Panc1 (cell line): ENCODE measurements at regions not wholly inside any gene's neighbourhood (a gene's known extent, or its start where the extent isn't known, plus 50 kb on each side); places are given as distances from the start of the nearest gene placed in this dataset.

ENCODE experiments used
- ATAC-seq: fragments of 200-7000 bp; cut with Tn5 transposase; 2 replicates; pipeline ENCODE4 v1.9.1; 2020; ENCODE audit warnings: mild to moderate bottlenecking, moderate library complexity
- BruUV-seq: library from RNA; stranded (reverse); fragments of 400-500 nt; replicated peaks from 2 replicates; lab custom pipeline; 2021; lab: Mats Ljungman, UMichigan
- CTCF ChIA-PET: fragments of 300-600 bp; sonication (Branson Sonifier 250); formaldehyde crosslinking; loops from one replicate; lab custom pipeline; 2022; ENCODE audit warnings: antibody characterized with exemption; lab: Charles Lee
- POLR2A ChIA-PET: fragments of 300-600 bp; sonication (Branson Sonifier 250); formaldehyde crosslinking; loops from one replicate; lab custom pipeline; 2022; ENCODE audit warnings: antibody characterized with exemption; lab: Charles Lee
- DNase-seq: peaks from one replicate; pipeline ENCODE4 v3.0.0-alpha.2; 2010; ENCODE audit warnings: low read depth, low spot score
- H3K27ac ChIP-seq: 2 replicates; pipeline ENCODE4 v1.5.1; 2011; ENCODE audit warnings: mild to moderate bottlenecking, low read length, inconsistent platforms
- H3K27me3 ChIP-seq: fragments of 200-500 bp; sonication (Bioruptor generic); 2 replicates; pipeline ENCODE4 v1.6.0; 2014; ENCODE audit warnings: low read length, inconsistent platforms; ENCODE audit not compliant: control insufficient read depth, insufficient read depth
- H3K36me3 ChIP-seq: fragments of 200-500 bp; sonication (Bioruptor generic); 2 replicates; pipeline ENCODE4 v1.5.1; 2014; ENCODE audit warnings: inconsistent platforms, mild to moderate bottlenecking, low read length, moderate library complexity; ENCODE audit not compliant: control insufficient read depth, insufficient read depth
- H3K4me1 ChIP-seq: 2 replicates; pipeline ENCODE4 v1.5.1; 2011; ENCODE audit warnings: inconsistent platforms, mild to moderate bottlenecking, low read length, moderate library complexity; ENCODE audit not compliant: control insufficient read depth, insufficient read depth
- H3K4me3 ChIP-seq, 2 experiments: 2 replicates each; pipeline ENCODE4 v1.5.1; 2011 to 2012; ENCODE audit warnings: low read depth in 2 of 2, low read length in 2 of 2, mild to moderate bottlenecking in 2 of 2, inconsistent platforms in 1 of 2, moderate library complexity in 1 of 2
- H3K9me3 ChIP-seq: fragments of 200-500 bp; sonication (Bioruptor generic); 2 replicates; pipeline ENCODE4 v1.5.1; 2014; ENCODE audit warnings: low read depth, mild to moderate bottlenecking, inconsistent platforms, low read length, moderate library complexity; ENCODE audit not compliant: control insufficient read depth, insufficient read depth
- POLR2AphosphoS5 ChIP-seq: IDR thresholded peaks from 2 replicates; pipeline ENCODE4 v1.6.1; 2012; ENCODE audit warnings: mild to moderate bottlenecking, low read depth, low read length, moderate library complexity
- SIN3A ChIP-seq: IDR thresholded peaks from 2 replicates; pipeline ENCODE4 v1.6.1; 2012; ENCODE audit warnings: low read depth, mild to moderate bottlenecking, low read length, moderate library complexity, borderline replicate concordance; ENCODE audit not compliant: insufficient read depth
- TCF7L2 ChIP-seq: IDR thresholded peaks from 2 replicates; pipeline ENCODE4 v1.6.1; 2011; ENCODE audit warnings: mild to moderate bottlenecking, low read depth, low read length, inconsistent platforms
- in situ Hi-C: cut with HindIII; loops from 2 replicates; pipeline ENCODE4 v1.10.0; 2016; ENCODE audit warnings: low sequenced_read_pairs, low pct_unique_long_range_greater_than_20kb
- intact Hi-C: fragments of 100-400 bp; cut with micrococcal nuclease; formaldehyde crosslinking; loops from one replicate; pipeline ENCODE4 v1.10.0; 2022; ENCODE audit not compliant: unreplicated experiment
- TF ChIP-seq, protein P1 (sequence below), 2 experiments: IDR thresholded peaks; 2 replicates each; pipeline ENCODE4 v1.6.1; 2011 to 2012; ENCODE audit warnings: low read depth in 2 of 2, control low read depth in 1 of 2, low read length in 1 of 2, mild to moderate bottlenecking in 1 of 2, moderate library complexity in 1 of 2; ENCODE audit not compliant: insufficient read depth in 1 of 2
- TF ChIP-seq, protein P2 (sequence below): fragments of 450-650 bp; IDR thresholded peaks from 2 replicates; pipeline ENCODE4 v1.5.1; 2017; ENCODE audit warnings: mild to moderate bottlenecking

DNA sequence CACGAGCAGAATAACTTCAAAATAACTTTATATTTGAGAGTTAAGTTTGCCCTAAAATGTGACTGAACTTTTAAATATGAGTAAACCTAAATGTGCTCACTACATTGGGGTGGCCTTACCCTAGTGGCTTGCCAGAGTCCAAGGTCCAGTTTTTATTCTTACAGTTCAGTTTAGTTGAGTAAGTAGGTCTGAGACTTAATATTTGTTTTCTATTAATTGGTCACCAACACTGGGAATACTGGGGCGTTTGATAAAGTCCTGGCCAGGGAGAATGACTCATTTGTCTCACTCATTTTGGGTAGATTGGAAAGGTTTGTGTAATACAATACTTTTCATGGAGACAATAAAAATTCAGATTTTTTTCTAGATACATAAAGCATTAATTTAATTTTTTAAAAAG, 127.8 kb upstream of the SPATA13 start:
- DNase-seq (no peak), ATAC-seq (no peak)
- Histone ChIP-seq H3K4me1 (no peaks in the 10 kb centered on the region), H3K27me3 (no peaks in the 10 kb centered on the region), H3K36me3 (no peaks in the 10 kb centered on the region), H3K9me3 (no peaks in the 10 kb centered on the region), H3K27ac (no peak overlapping the region), H3K4me3 (no peak overlapping the region)
- CTCF ChIA-PET: no interaction called here
- POLR2A ChIA-PET: no interaction called here
- TF ChIP-seq, protein P1, sequence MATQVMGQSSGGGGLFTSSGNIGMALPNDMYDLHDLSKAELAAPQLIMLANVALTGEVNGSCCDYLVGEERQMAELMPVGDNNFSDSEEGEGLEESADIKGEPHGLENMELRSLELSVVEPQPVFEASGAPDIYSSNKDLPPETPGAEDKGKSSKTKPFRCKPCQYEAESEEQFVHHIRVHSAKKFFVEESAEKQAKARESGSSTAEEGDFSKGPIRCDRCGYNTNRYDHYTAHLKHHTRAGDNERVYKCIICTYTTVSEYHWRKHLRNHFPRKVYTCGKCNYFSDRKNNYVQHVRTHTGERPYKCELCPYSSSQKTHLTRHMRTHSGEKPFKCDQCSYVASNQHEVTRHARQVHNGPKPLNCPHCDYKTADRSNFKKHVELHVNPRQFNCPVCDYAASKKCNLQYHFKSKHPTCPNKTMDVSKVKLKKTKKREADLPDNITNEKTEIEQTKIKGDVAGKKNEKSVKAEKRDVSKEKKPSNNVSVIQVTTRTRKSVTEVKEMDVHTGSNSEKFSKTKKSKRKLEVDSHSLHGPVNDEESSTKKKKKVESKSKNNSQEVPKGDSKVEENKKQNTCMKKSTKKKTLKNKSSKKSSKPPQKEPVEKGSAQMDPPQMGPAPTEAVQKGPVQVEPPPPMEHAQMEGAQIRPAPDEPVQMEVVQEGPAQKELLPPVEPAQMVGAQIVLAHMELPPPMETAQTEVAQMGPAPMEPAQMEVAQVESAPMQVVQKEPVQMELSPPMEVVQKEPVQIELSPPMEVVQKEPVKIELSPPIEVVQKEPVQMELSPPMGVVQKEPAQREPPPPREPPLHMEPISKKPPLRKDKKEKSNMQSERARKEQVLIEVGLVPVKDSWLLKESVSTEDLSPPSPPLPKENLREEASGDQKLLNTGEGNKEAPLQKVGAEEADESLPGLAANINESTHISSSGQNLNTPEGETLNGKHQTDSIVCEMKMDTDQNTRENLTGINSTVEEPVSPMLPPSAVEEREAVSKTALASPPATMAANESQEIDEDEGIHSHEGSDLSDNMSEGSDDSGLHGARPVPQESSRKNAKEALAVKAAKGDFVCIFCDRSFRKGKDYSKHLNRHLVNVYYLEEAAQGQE (IDR thresholded peaks at IDR 0.05; ENCODE audit: insufficient read depth in 1 of 2, low read depth in 2 of 2, low read length in 1 of 2): no peak
- TF ChIP-seq POLR2AphosphoS5 (no peak), SIN3A (no peak), TCF7L2 (no peak)
- TF ChIP-seq, protein P2, sequence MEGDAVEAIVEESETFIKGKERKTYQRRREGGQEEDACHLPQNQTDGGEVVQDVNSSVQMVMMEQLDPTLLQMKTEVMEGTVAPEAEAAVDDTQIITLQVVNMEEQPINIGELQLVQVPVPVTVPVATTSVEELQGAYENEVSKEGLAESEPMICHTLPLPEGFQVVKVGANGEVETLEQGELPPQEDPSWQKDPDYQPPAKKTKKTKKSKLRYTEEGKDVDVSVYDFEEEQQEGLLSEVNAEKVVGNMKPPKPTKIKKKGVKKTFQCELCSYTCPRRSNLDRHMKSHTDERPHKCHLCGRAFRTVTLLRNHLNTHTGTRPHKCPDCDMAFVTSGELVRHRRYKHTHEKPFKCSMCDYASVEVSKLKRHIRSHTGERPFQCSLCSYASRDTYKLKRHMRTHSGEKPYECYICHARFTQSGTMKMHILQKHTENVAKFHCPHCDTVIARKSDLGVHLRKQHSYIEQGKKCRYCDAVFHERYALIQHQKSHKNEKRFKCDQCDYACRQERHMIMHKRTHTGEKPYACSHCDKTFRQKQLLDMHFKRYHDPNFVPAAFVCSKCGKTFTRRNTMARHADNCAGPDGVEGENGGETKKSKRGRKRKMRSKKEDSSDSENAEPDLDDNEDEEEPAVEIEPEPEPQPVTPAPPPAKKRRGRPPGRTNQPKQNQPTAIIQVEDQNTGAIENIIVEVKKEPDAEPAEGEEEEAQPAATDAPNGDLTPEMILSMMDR: no peak
- in situ Hi-C loops (no loop called here), intact Hi-C loops (no loop called here)
- no TSS peak for BruUV-seq

DNA sequence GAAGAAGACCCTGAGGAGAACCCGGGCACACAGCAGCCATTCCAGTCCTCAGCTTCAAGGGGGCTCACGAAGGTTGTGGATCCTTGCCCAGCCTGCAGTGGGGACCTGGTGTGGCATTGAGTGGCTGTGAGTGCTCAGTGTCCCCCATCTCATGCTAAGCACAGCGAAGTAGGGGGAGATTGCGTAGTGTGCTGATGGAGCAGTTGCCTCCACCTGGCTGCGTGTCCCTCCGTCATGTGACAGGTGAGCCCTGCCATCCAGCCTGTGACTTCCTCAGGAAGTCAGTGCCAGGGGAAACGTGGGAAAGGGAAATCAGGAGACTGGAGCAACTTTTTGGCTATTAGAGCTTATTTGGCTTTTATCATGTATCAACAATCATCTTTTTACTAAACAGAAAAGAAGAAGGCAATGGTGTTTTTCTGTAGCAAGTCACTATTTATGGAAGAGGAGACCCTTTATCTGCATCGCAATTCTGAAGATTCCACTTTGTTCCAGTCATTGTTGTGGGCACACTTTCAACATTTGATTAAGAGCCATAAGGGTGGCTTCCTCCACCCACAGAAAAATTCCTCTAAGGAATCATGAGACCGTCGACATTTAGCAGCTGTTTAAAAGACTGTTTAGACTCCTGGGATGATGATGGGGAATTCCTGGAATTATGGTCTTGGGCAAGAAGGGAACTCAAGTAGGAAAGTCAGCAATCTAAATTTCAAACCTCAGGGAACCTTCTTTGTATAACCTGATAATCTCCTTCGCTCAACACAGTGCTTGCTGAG, 126.8 kb upstream of the SPATA13 start:
- H3K36me3 ChIP-seq: no peaks in the 10 kb centered on the region
- H3K27ac ChIP-seq: no peak overlapping the region
- DNase-seq (no peak), ATAC-seq (no peak)
- in situ Hi-C loops: no loop called here
- CTCF ChIA-PET: no interaction called here
- no TSS peak for BruUV-seq
- POLR2A ChIA-PET: no interaction called here
- no peak overlapping the region for H3K4me3 ChIP-seq
- no peaks in the 10 kb centered on the region for H3K27me3 ChIP-seq
- intact Hi-C loops: no loop called here
- no peak for TF ChIP-seq SIN3A
- no peak for TF ChIP-seq TCF7L2
- TF ChIP-seq, protein P1 (IDR thresholded peaks at IDR 0.05; ENCODE audit: insufficient read depth in 1 of 2, low read depth in 2 of 2, low read length in 1 of 2): no peak
- TF ChIP-seq POLR2AphosphoS5: no peak
- TF ChIP-seq, protein P2: no peak
- H3K9me3 ChIP-seq: no peaks in the 10 kb centered on the region
- H3K4me1 ChIP-seq: no peaks in the 10 kb centered on the region
